PC-9 (cell line): ENCODE measurements at regions not wholly inside any gene's neighbourhood (a gene's known extent, or its start where the extent isn't known, plus 50 kb on each side); places are given as distances from the start of the nearest gene placed in this dataset.

Experiments used
- BruUV-seq: library from RNA; stranded (reverse); fragments of 400-500 nt; replicated peaks from 2 replicates; lab custom pipeline; 2021; lab: Mats Ljungman, UMichigan
- CTCF ChIA-PET: fragments of 300-600 bp; sonication (Branson Sonifier 250); formaldehyde crosslinking; loops from one replicate; lab custom pipeline; 2022; ENCODE audit warnings: antibody characterized with exemption; lab: Charles Lee
- POLR2A ChIA-PET: fragments of 300-600 bp; sonication (Branson Sonifier 250); formaldehyde crosslinking; loops from one replicate; lab custom pipeline; 2022; ENCODE audit warnings: antibody characterized with exemption; ENCODE audit not compliant: unreplicated experiment; lab: Charles Lee
- DNase-seq, 2 experiments: peaks; one replicate each; pipeline versions ENCODE4 v3.0.0 to v3.0.0-alpha.2; 2015 to 2022; ENCODE audit warnings: mixed read lengths in 1 of 2
- H2AFZ ChIP-seq: fragments of 200-600 bp; sonication (generic); 2 replicates; pipeline ENCODE4 v1.8.1; 2017; ENCODE audit warnings: antibody characterized with exemption
- H3F3A ChIP-seq: fragments of 200-600 bp; sonication (generic); 2 replicates; pipeline ENCODE4 v1.8.1; 2017; ENCODE audit warnings: antibody characterized with exemption, mild to moderate bottlenecking, low read depth; ENCODE audit not compliant: insufficient read depth
- H3K27ac ChIP-seq: fragments of 200-600 bp; sonication (generic); 2 replicates; pipeline ENCODE4 v1.6.1; 2016; ENCODE audit warnings: mixed run types
- H3K27me3 ChIP-seq: fragments of 200-600 bp; sonication (generic); 2 replicates; pipeline ENCODE4 v1.6.1; 2016; ENCODE audit warnings: low read depth, mixed run types; ENCODE audit not compliant: insufficient read depth
- H3K36me3 ChIP-seq: fragments of 200-600 bp; sonication (generic); 2 replicates; pipeline ENCODE4 v1.6.1; 2016; ENCODE audit warnings: low read depth, mixed run types
- H3K4me1 ChIP-seq: fragments of 200-600 bp; sonication (generic); replicated peaks from 2 replicates; pipeline ENCODE4 v1.6.1; 2016; ENCODE audit warnings: mixed run types; ENCODE audit not compliant: insufficient read depth
- H3K4me2 ChIP-seq: fragments of 200-600 bp; sonication (generic); 2 replicates; pipeline ENCODE4 v1.6.1; 2017; ENCODE audit warnings: mixed run types
- H3K4me3 ChIP-seq: fragments of 200-600 bp; sonication (generic); 2 replicates; pipeline ENCODE4 v1.6.1; 2016; ENCODE audit warnings: mixed run types
- H3K79me2 ChIP-seq: fragments of 200-600 bp; sonication (generic); 2 replicates; pipeline ENCODE4 v1.6.1; 2017; ENCODE audit warnings: low read depth, mixed run types
- H3K9me2 ChIP-seq: fragments of 200-600 bp; sonication (generic); 2 replicates; pipeline ENCODE4 v1.8.1; 2017; ENCODE audit warnings: mild to moderate bottlenecking; ENCODE audit not compliant: insufficient read depth
- H3K9me3 ChIP-seq: fragments of 200-600 bp; sonication (generic); 2 replicates; pipeline ENCODE4 v1.8.1; 2016; ENCODE audit warnings: low read depth; ENCODE audit not compliant: insufficient read depth
- H4K20me1 ChIP-seq: fragments of 200-600 bp; sonication (generic); 2 replicates; pipeline ENCODE4 v1.8.1; 2017; ENCODE audit not compliant: insufficient read depth
- EZH2 ChIP-seq: fragments of 200-600 bp; sonication (generic); IDR thresholded peaks from 2 replicates; pipeline ENCODE4 v1.8.0; 2017; ENCODE audit warnings: antibody characterized with exemption, low read depth
- intact Hi-C: fragments of 100-400 bp; cut with micrococcal nuclease; formaldehyde crosslinking; loops from one replicate; pipeline ENCODE4 v1.10.0; 2022; ENCODE audit not compliant: unreplicated experiment
- TF ChIP-seq, protein P1 (sequence below): fragments of 200-600 bp; sonication (generic); conservative IDR thresholded peaks from 2 replicates; pipeline ENCODE4 v1.6.1; 2017; ENCODE audit warnings: mixed run types, antibody characterized with exemption, mild to moderate bottlenecking, moderate library complexity

DNA sequence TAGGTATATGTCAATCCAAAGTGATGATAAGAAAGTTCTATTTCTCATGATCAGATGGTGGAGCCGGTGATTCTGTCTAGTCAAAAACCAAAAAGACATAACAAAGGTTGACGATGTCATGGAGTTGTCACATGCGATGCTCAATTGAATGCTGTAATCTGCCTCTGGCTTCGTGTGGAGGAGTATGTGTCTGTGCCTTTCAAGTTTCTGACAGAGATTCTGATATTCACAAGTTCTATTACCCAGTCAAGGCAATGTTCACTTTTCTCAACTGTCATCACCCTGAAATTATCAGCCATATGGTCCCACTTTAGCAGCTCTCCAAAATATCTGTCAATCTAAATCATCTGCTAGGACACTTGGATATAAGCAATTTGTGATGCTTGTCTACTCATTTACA, 367.6 kb upstream of the PRR20A start:
- CTCF ChIA-PET = no interaction called here
- no peaks in the 10 kb centered on the region for H3K4me1 ChIP-seq
- DNase-seq = no peak
- no TSS peak for BruUV-seq
- no peaks in the 10 kb centered on the region for H3K36me3 ChIP-seq
- no peak for TF ChIP-seq EZH2
- TF ChIP-seq, protein P1, sequence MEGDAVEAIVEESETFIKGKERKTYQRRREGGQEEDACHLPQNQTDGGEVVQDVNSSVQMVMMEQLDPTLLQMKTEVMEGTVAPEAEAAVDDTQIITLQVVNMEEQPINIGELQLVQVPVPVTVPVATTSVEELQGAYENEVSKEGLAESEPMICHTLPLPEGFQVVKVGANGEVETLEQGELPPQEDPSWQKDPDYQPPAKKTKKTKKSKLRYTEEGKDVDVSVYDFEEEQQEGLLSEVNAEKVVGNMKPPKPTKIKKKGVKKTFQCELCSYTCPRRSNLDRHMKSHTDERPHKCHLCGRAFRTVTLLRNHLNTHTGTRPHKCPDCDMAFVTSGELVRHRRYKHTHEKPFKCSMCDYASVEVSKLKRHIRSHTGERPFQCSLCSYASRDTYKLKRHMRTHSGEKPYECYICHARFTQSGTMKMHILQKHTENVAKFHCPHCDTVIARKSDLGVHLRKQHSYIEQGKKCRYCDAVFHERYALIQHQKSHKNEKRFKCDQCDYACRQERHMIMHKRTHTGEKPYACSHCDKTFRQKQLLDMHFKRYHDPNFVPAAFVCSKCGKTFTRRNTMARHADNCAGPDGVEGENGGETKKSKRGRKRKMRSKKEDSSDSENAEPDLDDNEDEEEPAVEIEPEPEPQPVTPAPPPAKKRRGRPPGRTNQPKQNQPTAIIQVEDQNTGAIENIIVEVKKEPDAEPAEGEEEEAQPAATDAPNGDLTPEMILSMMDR = no peak
- intact Hi-C loops = no loop called here
- H3K4me2 ChIP-seq = no peak overlapping the region
- H3K79me2 ChIP-seq = no peaks in the 10 kb centered on the region
- H3K27ac ChIP-seq = no peak overlapping the region
- H4K20me1 ChIP-seq = no peaks in the 10 kb centered on the region
- H3K4me3 ChIP-seq = no peak overlapping the region
- H3K9me3 ChIP-seq = no peaks in the 10 kb centered on the region
- no peak overlapping the region for H2AFZ ChIP-seq
- H3K27me3 ChIP-seq = no peaks in the 10 kb centered on the region
- no peaks in the 10 kb centered on the region; the same call in 1 of the 2 replicates for H3K9me2 ChIP-seq
- POLR2A ChIA-PET = no interaction called here
- H3F3A ChIP-seq = no peaks in the 10 kb centered on the region

DNA sequence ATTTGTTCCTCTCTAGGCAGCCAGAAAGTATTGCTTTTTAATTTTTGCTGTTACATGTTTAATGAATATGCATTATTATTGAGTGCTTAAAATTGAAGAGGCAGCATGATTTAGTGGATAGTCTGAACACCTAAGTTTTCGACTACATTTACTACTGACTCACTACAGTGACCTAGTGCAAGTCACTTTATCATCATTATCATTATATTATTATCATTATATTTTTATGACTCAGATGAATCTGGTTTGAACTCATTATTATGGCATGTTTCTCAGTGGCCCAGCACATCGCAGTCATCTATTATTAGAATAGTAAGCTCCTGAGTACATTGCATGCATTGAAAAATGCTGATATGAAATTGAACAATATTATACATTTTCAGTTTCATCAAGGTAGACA, 351.2 kb upstream of the PRR20A start:
- BruUV-seq = no TSS peak
- CTCF ChIA-PET = no interaction called here

DNA sequence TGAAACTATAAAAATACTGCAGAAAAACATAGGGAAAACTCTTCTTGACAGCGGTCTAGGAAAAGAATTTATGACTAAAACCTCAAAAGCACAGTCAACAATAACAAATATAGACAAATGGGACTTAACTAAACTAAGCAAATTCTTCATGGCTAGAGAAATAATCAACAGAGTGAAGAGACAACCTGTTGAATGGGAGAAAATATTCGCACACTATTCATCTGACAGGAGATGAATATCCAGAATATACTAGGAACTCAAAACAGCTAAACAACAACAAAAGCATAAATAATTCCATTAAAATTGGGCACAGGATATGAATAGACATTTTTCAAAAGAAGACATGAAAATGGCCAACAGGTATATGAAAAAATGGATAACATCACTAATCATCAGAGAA, 303.6 kb upstream of the PRR20A start:
- Histone ChIP-seq H3K4me2 (no peak overlapping the region), H3K79me2 (no peaks in the 10 kb centered on the region), H3K9me3 (no peaks in the 10 kb centered on the region), H3F3A (no peaks in the 10 kb centered on the region), H3K9me2 (no peaks in the 10 kb centered on the region), H3K27ac (no peak overlapping the region), H3K4me3 (no peak overlapping the region), H3K36me3 (no peaks in the 10 kb centered on the region), H3K27me3 (no peaks in the 10 kb centered on the region), H2AFZ (no peak overlapping the region), H4K20me1 (0 out of 2 replicates have a peak, but pooled peaks cover 4% of the 10 kb centered on the region), H3K4me1 (no peaks in the 10 kb centered on the region)
- intact Hi-C loops = no loop called here
- DNase-seq = no peak
- no TSS peak for BruUV-seq
- ChIA-PET POLR2A (no interaction called here), CTCF (no interaction called here)
- TF ChIP-seq EZH2 = no peak
- TF ChIP-seq, protein P1 = no peak

More for the DNA sequence above, 351.2 kb upstream of the PRR20A start:
- Histone ChIP-seq H4K20me1 (no peaks in the 10 kb centered on the region), H3K36me3 (no peaks in the 10 kb centered on the region), H3K27me3 (no peaks in the 10 kb centered on the region), H3K4me1 (no peaks in the 10 kb centered on the region), H3K9me3 (no peaks in the 10 kb centered on the region), H3F3A (no peaks in the 10 kb centered on the region), H3K4me2 (no peak overlapping the region), H3K79me2 (no peaks in the 10 kb centered on the region), H2AFZ (no peak overlapping the region), H3K27ac (no peak overlapping the region), H3K9me2 (no peaks in the 10 kb centered on the region), H3K4me3 (no peak overlapping the region)
- intact Hi-C loops = no loop called here
- no peak for DNase-seq
- TF ChIP-seq EZH2 = no peak
- TF ChIP-seq, protein P1 = no peak
- POLR2A ChIA-PET = no interaction called here
